Osteoblast (primary cell): ENCODE measurements at regions not wholly inside any gene's neighbourhood (a gene's known extent, or its start where the extent isn't known, plus 50 kb on each side); places are given as distances from the start of the nearest gene placed in this dataset.
"Not testable (repeated sequence)": the region's sequence is repeated elsewhere in the genome, so short reads cannot be mapped to it uniquely, and the experiment has no call there.

Source experiments
- DNase-seq: peaks from one replicate; pipeline ENCODE4 v3.0.0; 2011; ENCODE audit warnings: low spot score, mixed read lengths; ENCODE audit not compliant: insufficient read length; ENCODE audit errors: missing footprints
- H2AFZ ChIP-seq: 2 replicates; pipeline ENCODE4 v1.6.0; 2011; ENCODE audit warnings: mild to moderate bottlenecking, low read length
- H3K27ac ChIP-seq: 2 replicates; pipeline ENCODE4 v1.5.1; 2011; ENCODE audit warnings: mild to moderate bottlenecking, low read depth, low read length, moderate library complexity
- H3K27me3 ChIP-seq: 2 replicates; pipeline ENCODE4 v1.6.0; 2012; ENCODE audit warnings: mild to moderate bottlenecking, control low read depth, inconsistent platforms, low read length, moderate library complexity; ENCODE audit not compliant: insufficient read depth
- H3K36me3 ChIP-seq: 2 replicates; pipeline ENCODE4 v1.5.1; 2011; ENCODE audit warnings: mild to moderate bottlenecking, low read length, control low read depth, moderate library complexity; ENCODE audit not compliant: insufficient read depth
- H3K4me1 ChIP-seq: 2 replicates; pipeline ENCODE4 v1.5.1; 2011; ENCODE audit warnings: mild to moderate bottlenecking, low read length, control low read depth, moderate library complexity; ENCODE audit not compliant: insufficient read depth
- H3K4me2 ChIP-seq: 2 replicates; pipeline ENCODE4 v1.6.0; 2011; ENCODE audit warnings: mild to moderate bottlenecking, low read length; ENCODE audit not compliant: insufficient read depth
- H3K4me3 ChIP-seq: fragments of 200-600 bp; sonication (generic); 3 replicates; pipeline ENCODE4 v1.5.1; 2012; ENCODE audit warnings: mild to moderate bottlenecking, low read length, inconsistent platforms; ENCODE audit not compliant: insufficient read depth
- H3K79me2 ChIP-seq: 2 replicates; pipeline ENCODE4 v1.6.0; 2012; ENCODE audit warnings: mild to moderate bottlenecking, low read length, control low read depth, inconsistent platforms; ENCODE audit not compliant: insufficient read depth
- H3K9me3 ChIP-seq: 2 replicates; pipeline ENCODE4 v1.5.1; 2011; ENCODE audit warnings: low read depth, low read length, control low read depth
- H4K20me1 ChIP-seq: 2 replicates; pipeline ENCODE4 v1.6.0; 2012; ENCODE audit warnings: mild to moderate bottlenecking, low read length, control low read depth; ENCODE audit not compliant: insufficient read depth
- CTCF ChIP-seq: IDR thresholded peaks from 2 replicates; pipeline ENCODE4 v1.5.1; 2011; ENCODE audit warnings: mild to moderate bottlenecking, low read depth, low read length, moderate library complexity; ENCODE audit errors: extremely low read depth

DNA sequence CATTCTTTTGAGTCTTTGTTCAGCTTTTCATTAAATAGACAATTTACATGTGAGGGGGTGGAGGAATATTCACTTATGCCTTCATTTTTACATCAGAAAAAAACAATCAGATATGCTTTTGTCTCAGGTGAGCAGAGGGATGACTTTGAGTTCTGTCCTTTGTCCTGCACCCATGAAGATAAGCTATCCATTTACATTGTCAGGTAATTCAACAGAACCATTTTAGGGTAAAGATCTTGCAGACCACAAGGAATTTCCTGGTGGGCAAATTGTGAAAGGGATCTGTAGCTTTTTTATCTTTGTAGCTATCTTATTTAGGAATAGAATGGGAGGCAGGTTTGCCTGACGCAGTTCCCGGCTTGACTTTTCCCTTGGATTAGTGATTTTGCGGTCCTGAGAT is 242.7 kb upstream of the IRF2BP2 start:
- Histone ChIP-seq H3K4me1 (peaks cover 42% of the 10 kb centered on the region), H2AFZ (no peak overlapping the region), H3K36me3 (no peaks in the 10 kb centered on the region), H3K79me2 (no peaks in the 10 kb centered on the region), H3K9me3 (no peaks in the 10 kb centered on the region), H3K4me3 (no peak overlapping the region), H4K20me1 (no peaks in the 10 kb centered on the region), H3K27ac (no peak overlapping the region), H3K4me2 (no peak overlapping the region), H3K27me3 (no peaks in the 10 kb centered on the region)
- no peak for DNase-seq
- TF ChIP-seq CTCF = no peak

DNA sequence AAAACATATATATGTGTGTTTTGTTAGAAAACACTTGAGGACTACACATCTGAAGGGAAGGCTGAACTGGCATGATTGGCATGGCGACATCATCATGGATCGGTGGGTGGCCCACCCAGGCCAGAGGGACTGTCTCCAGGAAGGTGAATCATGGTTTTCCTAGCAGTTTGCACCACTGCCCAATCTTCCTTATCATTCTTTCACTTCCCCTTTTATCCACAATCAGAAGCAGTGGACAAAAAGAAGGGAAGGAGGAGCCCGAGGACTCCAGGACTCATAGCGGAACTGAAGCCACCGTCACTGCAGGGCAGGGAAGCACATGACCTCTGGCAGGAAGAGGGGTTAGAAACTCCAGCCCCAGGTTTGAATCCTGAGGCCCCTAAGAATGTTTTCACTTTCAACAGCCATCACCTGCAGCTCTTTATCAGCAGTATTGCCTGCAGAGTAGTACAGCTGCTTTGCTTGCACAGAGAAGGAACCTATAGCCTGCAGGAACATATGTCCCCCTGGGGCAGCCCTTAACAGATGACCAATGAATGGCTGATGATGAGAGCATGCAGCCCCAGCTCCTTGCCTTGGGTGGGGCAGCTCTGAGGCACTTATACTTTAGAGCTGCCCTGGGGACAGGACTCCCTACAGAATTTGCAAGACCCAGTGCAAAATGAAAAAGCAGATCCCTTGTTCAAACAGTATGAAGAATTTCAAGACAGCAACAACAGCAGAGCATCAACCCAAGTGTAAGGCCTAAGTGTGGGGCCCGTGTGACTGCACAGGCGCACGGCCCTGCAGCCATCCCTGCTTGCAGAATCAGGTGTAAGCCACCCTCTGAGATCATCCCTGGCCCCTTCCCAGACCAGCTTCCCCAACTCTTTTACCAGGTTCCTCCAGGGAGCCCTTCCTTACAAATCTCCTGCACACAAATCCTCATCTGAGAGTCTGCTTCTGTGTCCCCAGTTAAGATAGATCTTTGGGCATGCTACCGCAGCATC is 241.8 kb upstream of the IRF2BP2 start:
- H3K27ac ChIP-seq = peak overlapping the region; percentile 95
- DNase-seq = peak; percentile 66
- no peaks in the 10 kb centered on the region for H3K9me3 ChIP-seq
- no peaks in the 10 kb centered on the region for H3K36me3 ChIP-seq
- H3K4me3 ChIP-seq = peak overlapping the region; percentile 27
- no peaks in the 10 kb centered on the region for H4K20me1 ChIP-seq
- H3K79me2 ChIP-seq = no peaks in the 10 kb centered on the region
- H2AFZ ChIP-seq = no peak overlapping the region
- H3K4me1 ChIP-seq = peaks cover 42% of the 10 kb centered on the region
- TF ChIP-seq CTCF = no peak
- peak overlapping the region; percentile 56 for H3K4me2 ChIP-seq
- no peaks in the 10 kb centered on the region for H3K27me3 ChIP-seq

DNA sequence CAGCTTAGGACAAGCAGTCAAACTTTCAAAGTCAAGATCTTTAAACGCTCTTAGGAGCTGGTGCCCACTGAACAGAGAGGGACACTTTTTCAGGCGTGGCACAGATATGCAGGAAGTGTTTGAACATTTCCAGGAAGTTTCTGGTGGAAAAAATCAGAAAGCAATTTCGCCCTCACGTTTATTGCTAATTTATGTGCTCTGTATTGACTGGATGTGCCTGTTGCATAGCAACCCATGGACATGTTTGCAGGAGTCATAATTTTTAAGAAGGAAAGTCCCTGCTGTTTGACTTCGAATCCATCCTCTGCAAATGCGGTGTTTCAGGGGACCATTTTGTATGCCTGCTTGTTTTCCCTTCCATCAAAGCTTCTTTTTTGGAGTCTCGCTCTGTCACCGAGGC is 239.9 kb upstream of the IRF2BP2 start:
- Histone ChIP-seq H3K9me3 (no peaks in the 10 kb centered on the region), H3K4me2 (peak overlapping the region; percentile 14), H3K27ac (peak overlapping the region; percentile 95), H2AFZ (no peak overlapping the region), H4K20me1 (no peaks in the 10 kb centered on the region), H3K27me3 (no peaks in the 10 kb centered on the region), H3K36me3 (no peaks in the 10 kb centered on the region), H3K4me3 (no peak overlapping the region), H3K4me1 (peaks cover 53% of the 10 kb centered on the region), H3K79me2 (no peaks in the 10 kb centered on the region)
- TF ChIP-seq CTCF = no peak
- DNase-seq = peak; percentile 19

GRCh38 chr1:234848972-234849649 is 239.1 kb upstream of the IRF2BP2 start:
- H3K4me2 ChIP-seq = peak overlapping the region; percentile 22
- no peaks in the 10 kb centered on the region for H3K79me2 ChIP-seq
- H3K27ac ChIP-seq = peak overlapping the region; percentile 95
- no peaks in the 10 kb centered on the region for H3K36me3 ChIP-seq
- H3K9me3 ChIP-seq = no peaks in the 10 kb centered on the region
- H2AFZ ChIP-seq = peak overlapping the region; percentile 33
- peak; percentile 30 for TF ChIP-seq CTCF
- no peaks in the 10 kb centered on the region for H3K27me3 ChIP-seq
- peaks cover 53% of the 10 kb centered on the region for H3K4me1 ChIP-seq
- no peak overlapping the region for H3K4me3 ChIP-seq
- peak; percentile 65 for DNase-seq
- no peaks in the 10 kb centered on the region for H4K20me1 ChIP-seq

DNA sequence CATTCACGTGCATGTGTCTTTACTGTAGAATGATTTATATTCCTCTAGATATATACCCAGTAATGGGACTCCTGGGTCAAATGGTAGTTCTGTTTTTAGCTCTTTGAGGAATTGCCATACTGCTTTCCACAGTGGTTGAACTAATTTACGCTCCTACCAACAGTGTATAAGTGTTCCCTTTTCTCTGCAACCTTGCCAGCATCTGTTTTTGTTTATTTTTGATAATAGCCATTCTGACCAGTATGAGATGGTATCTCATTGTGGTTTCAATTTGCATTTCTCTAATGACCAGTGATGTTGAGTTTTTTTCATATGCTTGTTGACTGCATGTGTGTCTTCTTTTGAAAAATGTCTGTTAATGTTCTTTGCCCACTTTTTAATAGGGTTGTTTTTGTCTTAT is 236.8 kb upstream of the IRF2BP2 start:
- H2AFZ ChIP-seq, H4K20me1 ChIP-seq, H3K79me2 ChIP-seq, H3K36me3 ChIP-seq, H3K27ac ChIP-seq, DNase-seq, H3K4me2 ChIP-seq, H3K4me3 ChIP-seq, H3K9me3 ChIP-seq, H3K27me3 ChIP-seq: not testable (repeated sequence)
- peaks cover 64% of the 10 kb centered on the region for H3K4me1 ChIP-seq
